ENCODE measurements at regions not wholly inside any gene's neighbourhood (a gene's known extent, or its start where the extent isn't known, plus 50 kb on each side); places are given as distances from the start of the nearest gene placed in this dataset.

GRCh38 chr2:150319658-150320555 lies 167.6 kb downstream of the RND3 start:
- DNase-seq (ENCODE audit: extremely low read depth in 1 of 4, low spot score in 3 of 4) (no peak), FAIRE-seq (no peak), ATAC-seq (no peak)
- no peak overlapping the region for H3K4me2 ChIP-seq (ENCODE audit: insufficient read depth, low read length)
- H3K4me3 ChIP-seq, result no peak overlapping the region
- H3K36me3 ChIP-seq (ENCODE audit: control insufficient read depth, insufficient read depth, low read length), result no peaks in the 10 kb centered on the region
- intact Hi-C loops (cut with micrococcal nuclease), result no loop called here
- H3K79me2 ChIP-seq (ENCODE audit: control insufficient read depth, insufficient read depth, low read length), result no peaks in the 10 kb centered on the region
- H2AFZ ChIP-seq (ENCODE audit: low read depth, low read length), result no peak overlapping the region
- H3K27me3 ChIP-seq (ENCODE audit: control insufficient read depth in 2 of 2, insufficient read depth in 2 of 2, low read length in 2 of 2), result no peaks in the 10 kb centered on the region
- H3K9me1 ChIP-seq (ENCODE audit: control insufficient read depth, insufficient read depth, low read length), result no peaks in the 10 kb centered on the region
- no TSS peak for BruUV-seq (replicated peaks)
- ChIA-PET POLR2A (interaction anchor here (0.6 kb wide), 1 partner anchor 1063 kb away, joined by 3 read pairs; no protein-coding TSS in a partner anchor), CTCF (ENCODE audit: low intra/inter-chr PET ratio) (no interaction called here)
- no peaks in the 10 kb centered on the region for H3K9me3 ChIP-seq (replicated peaks; ENCODE audit: control insufficient read depth, insufficient read depth, low read depth, low read length)
- no peak overlapping the region for H3K9ac ChIP-seq (ENCODE audit: insufficient read depth in 1 of 2, low read depth in 2 of 2, low read length in 2 of 2)
- in situ Hi-C loops (cut with MboI), result no loop called here
- H4K20me1 ChIP-seq (replicated peaks; ENCODE audit: control insufficient read depth, insufficient read depth, low read length), result no peaks in the 10 kb centered on the region
- H3K4me1 ChIP-seq (replicated peaks in 1 of 2; ENCODE audit: control insufficient read depth in 2 of 2, insufficient read depth in 2 of 2, low read length in 2 of 2), result no peaks in the 10 kb centered on the region
- no peak overlapping the region for H3K27ac ChIP-seq (ENCODE audit: extremely low read depth, low read depth, low read length)
- 1% methylated on average over 4 of the region's 4 CpGs for WGBS (ENCODE audit: insufficient coverage, low coverage, missing lambda C conversion rate)
- TF ChIP-seq PML (IDR thresholded peaks at IDR 0.05; ENCODE audit: low read length), result no peak
- no peak for TF ChIP-seq RFX5 (IDR thresholded peaks at IDR 0.05; ENCODE audit: low read depth, low read length)
- no peak for TF ChIP-seq KLF10 (CRISPR knock-in tag; IDR thresholded peaks at IDR 0.05)
- no peak for TF ChIP-seq POLR2A (conservative IDR thresholded peaks at IDR 0.05)
- no peak for TF ChIP-seq THRAP3 (IDR thresholded peaks at IDR 0.05; ENCODE audit: borderline replicate concordance)
- TF ChIP-seq CBFA2T2 (conservative IDR thresholded peaks at IDR 0.05), result no peak
- TF ChIP-seq MBD2 (IDR thresholded peaks at IDR 0.05; ENCODE audit: borderline replicate concordance, low read depth), result no peak
- TF ChIP-seq NFE2 (IDR thresholded peaks at IDR 0.05; ENCODE audit: low read depth), result no peak
- TF ChIP-seq MEF2A (IDR thresholded peaks at IDR 0.05; ENCODE audit: control insufficient read depth, low read depth, low read length), result no peak
- no peak for TF ChIP-seq ZKSCAN1 (IDR thresholded peaks at IDR 0.05; ENCODE audit: low read depth, low read length)
- no peak for TF ChIP-seq IRF2 (CRISPR knock-in tag; IDR thresholded peaks at IDR 0.05)

Data from K562 (cell line).